GM19468 (cell line): ENCODE measurements at regions not wholly inside any gene's neighbourhood (a gene's known extent, or its start where the extent isn't known, plus 50 kb on each side); places are given as distances from the start of the nearest gene placed in this dataset.
"Not testable (repeated sequence)": the region's sequence is repeated elsewhere in the genome, so short reads cannot be mapped to it uniquely, and the experiment has no call there.

ENCODE experiments used
- ATAC-seq: cut with Tn5 transposase; IDR thresholded peaks from one replicate; pipeline ENCODE4 v1.9.1; 2021; ENCODE audit warnings: mild to moderate bottlenecking, moderate library complexity, moderate number of reproducible peaks; ENCODE audit not compliant: unreplicated experiment; ENCODE audit errors: extremely low read depth

DNA sequence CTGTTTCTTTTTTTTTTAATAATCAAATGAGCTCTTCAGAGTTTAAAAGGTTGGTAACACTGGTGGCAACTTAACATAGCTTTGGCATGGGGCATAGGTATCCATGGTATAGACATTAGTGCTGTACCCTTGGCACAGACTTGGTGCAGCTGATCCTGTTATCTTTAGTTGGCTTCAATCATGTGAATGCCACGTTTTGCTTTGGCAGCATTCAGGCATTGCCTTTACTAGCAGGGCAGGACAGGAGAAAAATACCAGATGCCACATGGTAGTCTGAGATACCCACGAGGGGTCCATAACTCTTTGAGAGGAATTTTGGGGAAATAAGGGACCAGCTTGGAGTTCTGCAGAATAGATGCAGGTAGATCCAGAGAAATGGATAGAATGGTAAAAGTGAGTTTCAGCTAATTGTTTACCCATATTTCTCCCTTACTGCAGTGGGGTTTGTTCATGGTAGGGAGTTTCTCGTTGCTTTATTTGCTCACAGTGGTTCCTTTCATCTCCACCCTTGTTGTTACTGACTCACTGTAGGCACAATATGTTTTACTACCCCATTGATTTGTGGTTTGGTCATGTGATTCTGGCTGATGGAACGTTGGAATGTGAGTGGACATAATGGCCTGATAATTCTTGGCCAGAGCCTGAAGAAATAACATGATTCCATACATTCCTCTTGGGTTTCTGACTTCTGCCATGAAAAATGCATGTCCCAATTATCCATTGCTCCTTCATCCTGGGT, 342.7 kb downstream of the GLUD2 start:
- ATAC-seq, result no peak

DNA sequence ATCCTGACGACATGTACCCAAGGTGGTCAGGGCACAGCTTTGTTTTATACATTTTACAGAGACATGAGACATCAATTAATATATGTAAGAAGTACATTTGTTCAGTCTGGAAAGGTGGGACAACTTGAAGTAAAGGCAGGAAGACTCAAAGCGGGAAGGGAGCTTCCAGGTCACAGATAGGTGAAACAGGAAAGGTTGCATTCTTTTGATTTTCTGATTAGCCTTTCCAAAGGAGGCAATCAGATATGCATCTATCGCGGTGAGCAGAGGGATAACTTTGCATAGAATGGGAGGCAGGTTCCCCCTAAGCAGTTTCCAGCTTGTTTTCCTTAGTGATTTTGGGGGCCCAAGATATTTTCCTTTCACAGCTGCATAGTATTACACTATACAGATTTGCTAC, 358.4 kb downstream of the GLUD2 start:
- ATAC-seq, result no peak

DNA sequence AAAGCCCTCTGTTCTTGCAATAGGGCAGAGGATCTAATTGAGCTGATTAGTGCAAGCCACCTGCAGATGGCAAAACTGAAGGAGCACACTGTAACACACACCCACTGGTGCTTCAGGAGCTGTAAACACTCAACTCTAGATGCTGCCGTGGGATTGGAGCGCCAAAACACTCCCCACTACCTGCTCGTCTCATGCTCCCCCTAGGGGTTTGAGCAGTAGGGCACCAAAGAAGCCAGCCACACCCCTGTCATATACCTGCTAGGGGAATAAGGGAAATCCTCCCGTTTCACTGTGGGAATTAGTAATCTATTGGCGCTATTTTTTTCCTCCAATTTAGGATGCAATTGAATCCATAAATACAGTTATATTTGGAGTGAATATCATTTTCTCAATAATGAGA, 360.2 kb downstream of the GLUD2 start:
- no peak for ATAC-seq

- not testable (repeated sequence) for ATAC-seq
Observed at GRCh38 chrX:121431514-121431913, 384.1 kb downstream of the GLUD2 start.

GRCh38 chrX:121433289-121433688, 385.9 kb downstream of the GLUD2 start:
- no peak for ATAC-seq

DNA sequence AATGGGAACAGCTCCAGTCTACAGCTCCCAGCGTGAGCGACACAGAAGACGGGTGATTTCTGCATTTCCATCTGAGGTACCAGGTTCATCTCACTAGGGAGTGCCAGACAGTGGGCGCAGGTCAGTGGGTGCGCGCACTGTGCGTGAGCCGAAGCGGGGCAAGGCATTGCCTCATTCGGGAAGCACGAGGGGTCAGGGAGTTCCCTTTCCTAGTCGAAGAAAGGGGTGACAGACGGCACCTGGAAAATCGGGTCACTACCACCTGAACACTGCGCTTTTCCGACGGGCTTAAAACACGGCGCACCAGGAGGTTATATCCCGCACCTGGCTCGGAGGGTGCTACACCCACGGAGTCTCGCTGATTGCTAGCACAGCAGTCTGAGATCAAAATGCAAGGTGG, 390.3 kb downstream of the GLUD2 start:
- ATAC-seq, result not testable (repeated sequence)

- ATAC-seq, result no peak
Observed at GRCh38 chrX:121455890-121456289, 408.5 kb downstream of the GLUD2 start.

- ATAC-seq, result peak; percentile 80
Observed at GRCh38 chrX:121456315-121456714, 408.9 kb downstream of the GLUD2 start.

DNA sequence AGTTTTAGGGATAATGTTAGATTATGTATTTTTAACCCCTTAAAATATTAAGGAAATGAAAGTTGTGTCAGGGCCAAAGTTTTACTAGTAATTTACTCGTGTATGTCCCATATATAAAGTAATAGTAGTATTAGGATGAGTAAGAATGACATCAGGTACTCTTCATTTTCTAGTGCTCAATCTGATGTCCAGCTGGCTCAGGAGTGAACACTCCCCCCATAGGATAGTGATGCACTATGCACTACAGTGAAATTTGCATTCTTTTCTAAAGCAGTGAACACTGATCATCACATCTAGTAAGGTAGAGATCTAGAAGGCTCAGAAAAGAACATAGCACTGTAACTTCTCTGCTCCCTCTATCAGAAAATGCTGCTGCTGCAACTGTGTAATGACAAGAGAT, 409.7 kb downstream of the GLUD2 start:
- peak; percentile 21 for ATAC-seq

DNA sequence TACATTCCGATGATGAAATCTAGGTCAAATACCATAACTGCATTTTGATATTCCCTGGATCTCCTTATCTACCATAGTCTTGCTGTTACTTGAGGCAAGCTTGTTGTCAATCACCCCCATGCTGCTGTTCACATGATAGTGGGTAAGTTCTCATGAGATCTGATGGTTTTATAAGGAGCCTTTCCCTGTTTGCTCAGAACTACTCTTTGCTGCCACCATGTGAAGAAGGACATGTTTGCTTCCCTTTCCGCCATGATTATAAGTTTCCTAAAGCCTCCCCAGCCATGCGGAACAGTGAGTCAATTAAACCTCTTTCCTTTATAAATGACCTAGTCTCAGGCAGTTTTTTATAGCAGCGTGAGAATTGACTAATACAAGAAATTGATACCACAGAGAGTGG, 432.0 kb downstream of the GLUD2 start:
- ATAC-seq, result no peak

DNA sequence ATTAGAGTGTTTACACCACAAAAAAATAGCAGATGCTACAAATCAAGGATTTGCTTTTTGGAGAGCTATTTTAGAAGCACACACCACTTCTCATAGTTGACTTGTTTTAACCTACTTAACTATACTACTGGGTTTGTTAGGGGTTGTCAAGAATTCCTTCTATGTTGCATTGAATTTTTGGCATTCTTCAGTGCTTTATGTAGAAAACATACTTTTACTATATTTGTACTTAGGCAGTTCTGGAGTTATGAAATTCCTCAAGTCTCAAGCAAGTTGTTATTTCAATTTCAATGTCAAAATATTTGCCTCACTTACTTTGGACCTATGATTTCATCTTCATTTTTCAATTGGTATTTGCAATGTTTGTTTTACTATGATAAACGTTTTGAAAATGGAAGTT, 449.6 kb downstream of the GLUD2 start:
- no peak for ATAC-seq

DNA sequence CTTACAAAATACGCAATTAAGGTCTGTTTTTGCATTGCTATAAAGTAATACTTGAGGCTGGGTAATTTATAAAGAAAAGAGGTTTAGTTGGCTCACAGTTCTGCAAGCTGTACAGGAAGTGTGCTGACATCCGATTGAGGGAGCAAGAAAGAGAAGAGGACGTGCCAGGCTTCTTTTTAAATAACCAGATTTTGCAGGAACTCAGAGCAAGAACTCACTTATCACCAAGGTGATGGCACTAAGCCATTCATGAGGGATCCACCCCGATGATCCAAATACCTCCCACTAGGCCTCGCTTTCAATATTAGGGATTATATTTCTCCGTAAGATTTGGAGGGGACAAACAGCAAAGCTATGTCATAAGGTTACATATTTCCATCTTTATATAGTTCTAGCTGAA, 456.7 kb downstream of the GLUD2 start:
- ATAC-seq, result no peak

GRCh38 chrX:121546317-121546716, 498.9 kb downstream of the GLUD2 start:
- no peak for ATAC-seq

- no peak for ATAC-seq
Observed at GRCh38 chrX:121558886-121559285, 511.5 kb downstream of the GLUD2 start.

- no peak for ATAC-seq
Observed at GRCh38 chrX:121562616-121563015, 515.2 kb downstream of the GLUD2 start.

- ATAC-seq, result no peak
Observed at GRCh38 chrX:121569609-121570008, 522.2 kb downstream of the GLUD2 start.

DNA sequence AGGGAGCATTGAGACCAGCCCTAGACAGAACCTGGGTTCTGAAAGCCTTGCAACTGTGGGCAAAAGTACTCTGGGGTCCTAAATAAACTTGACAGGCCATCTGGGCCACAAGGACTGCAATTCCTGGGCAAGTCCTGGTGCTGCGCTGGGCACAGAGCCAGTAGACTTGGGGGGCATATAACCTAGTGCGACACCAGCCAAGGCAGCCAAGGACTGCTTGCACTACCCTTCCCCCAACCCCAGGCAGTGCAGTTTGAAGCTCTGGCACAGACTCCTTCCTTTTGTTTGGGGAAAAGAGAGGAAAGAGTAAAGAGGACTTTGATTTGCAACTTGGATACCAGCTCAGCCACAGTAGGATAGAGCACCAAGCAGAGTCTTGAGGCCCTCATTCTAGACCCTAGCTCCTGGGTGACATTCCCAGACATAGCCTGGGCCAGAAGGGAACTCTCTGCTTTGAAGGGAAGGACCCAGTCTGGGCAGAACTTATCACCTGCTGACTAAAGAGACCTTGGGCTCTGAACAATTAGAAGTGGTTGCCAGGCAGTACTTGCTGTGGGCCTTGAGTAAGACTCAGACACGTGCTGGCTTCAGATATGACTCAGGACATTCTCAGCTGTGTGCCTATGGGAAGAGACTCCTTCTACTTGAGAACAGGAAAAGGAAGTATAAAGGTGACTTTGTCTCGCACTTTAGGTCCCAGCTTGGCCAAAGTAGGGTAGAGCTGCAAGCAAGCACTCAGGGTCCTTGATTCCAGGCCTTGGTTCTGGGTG, 522.8 kb downstream of the GLUD2 start:
- ATAC-seq, result no peak

GRCh38 chrX:121571333-121571732, 523.9 kb downstream of the GLUD2 start:
- no peak for ATAC-seq

- ATAC-seq, result not testable (repeated sequence)
Observed at GRCh38 chrX:121574384-121574783, 527.0 kb downstream of the GLUD2 start.

GRCh38 chrX:121579016-121579760, 531.8 kb downstream of the GLUD2 start:
- ATAC-seq, result peak; percentile 50

GRCh38 chrX:121581885-121582284, 534.5 kb downstream of the GLUD2 start:
- ATAC-seq, result no peak
